Prostate gland (tissue), 2 donors: ENCODE measurements at regions not wholly inside any gene's neighbourhood (a gene's known extent, or its start where the extent isn't known, plus 50 kb on each side); places are given as distances from the start of the nearest gene placed in this dataset.

Experiments
- DNase-seq: peaks from one replicate; pipeline ENCODE4 v3.0.0-alpha.2; 2019; ENCODE audit warnings: low spot score
- H3K27ac ChIP-seq, 2 donors: fragments of 200-600 bp; sonication (generic); 2 replicates each; pipeline ENCODE4 v1.5.1; 2017 to 2019
- H3K27me3 ChIP-seq: fragments of 200-600 bp; sonication (generic); replicated peaks from 2 replicates; pipeline ENCODE4 v1.5.1; 2019; ENCODE audit not compliant: insufficient read depth
- H3K36me3 ChIP-seq, 2 donors: fragments of 200-600 bp; sonication (generic); 1 replicate in 1 of 2; 2 replicates in 1 of 2; pipeline versions ENCODE4 v1.5.1 to v1.8.1; 2017 to 2019
- H3K4me1 ChIP-seq: fragments of 200-600 bp; sonication (generic); replicated peaks from 2 replicates; pipeline ENCODE4 v1.5.1; 2019
- H3K4me3 ChIP-seq, 2 donors: fragments of 200-600 bp; sonication (generic); 2 replicates each; pipeline ENCODE4 v1.5.1; 2017 to 2019
- H3K9me3 ChIP-seq: fragments of 200-600 bp; sonication (generic); 2 replicates; pipeline ENCODE4 v1.5.1; 2017
- CTCF ChIP-seq, 4 experiments: fragments of 200-600 bp in 2 of 4; fragments of 450-650 bp in 2 of 4; sonication (generic) in 2 of 4; IDR thresholded peaks; 1 replicate in 3 of 4; 2 replicates in 1 of 4; pipeline ENCODE4 v1.5.1; 2016 to 2019; ENCODE audit warnings: antibody characterized with exemption in 4 of 4, mild to moderate bottlenecking in 2 of 4, moderate library complexity in 2 of 4
- POLR2A ChIP-seq: fragments of 450-650 bp; IDR thresholded peaks from one replicate; pipeline ENCODE4 v1.6.1; 2016; ENCODE audit warnings: antibody characterized with exemption, mild to moderate bottlenecking
- POLR2AphosphoS5 ChIP-seq: sonication (generic); formaldehyde crosslinking; IDR thresholded peaks from one replicate; pipeline ENCODE4 v1.6.1; 2017; ENCODE audit warnings: antibody characterized with exemption
- WGBS: methylation state at CpG from one replicate; pipeline ENCODE4 v1.1.5; 2018; 5-methylcytosine and 5-hydroxymethylcytosine counted together
- intact Hi-C: fragments of 100-400 bp; cut with DNase I; formaldehyde crosslinking; loops from one replicate; pipeline ENCODE4 v1.14.2; 2022

GRCh38 chrX:530726-531610 is 99.6 kb upstream of the SHOX start:
- H3K9me3 ChIP-seq, result no peaks in the 10 kb centered on the region
- no peaks in the 10 kb centered on the region for H3K27me3 ChIP-seq
- H3K4me3 ChIP-seq, result no peak overlapping the region
- DNase-seq, result no peak
- no peak overlapping the region for H3K27ac ChIP-seq
- H3K4me1 ChIP-seq, result no peaks in the 10 kb centered on the region
- intact Hi-C loops, result no loop called here
- TF ChIP-seq CTCF (IDR thresholded peaks at IDR 0.05) (no peak), POLR2AphosphoS5 (no peak), POLR2A (no peak)
- H3K36me3 ChIP-seq, result no peaks in the 10 kb centered on the region
- WGBS, result 56% methylated on average over 19 of the region's 19 CpGs

- Histone ChIP-seq H3K4me3 (no peak overlapping the region), H3K4me1 (no peaks in the 10 kb centered on the region), H3K27ac (no peak overlapping the region), H3K36me3 (no peaks in the 10 kb centered on the region), H3K9me3 (no peaks in the 10 kb centered on the region), H3K27me3 (no peaks in the 10 kb centered on the region)
- intact Hi-C loops, result no loop called here
- DNase-seq, result no peak
- TF ChIP-seq POLR2A, result no peak
- TF ChIP-seq CTCF (IDR thresholded peaks at IDR 0.05), result no peak
- no peak for TF ChIP-seq POLR2AphosphoS5
- 8% methylated on average over 6 of the region's 6 CpGs for WGBS
Observed at GRCh38 chrX:531611-531936, 99.0 kb upstream of the SHOX start.

- TF ChIP-seq CTCF (IDR thresholded peaks at IDR 0.05), result no peak
- DNase-seq, result no peak
Observed at GRCh38 chrX:534804-535203, 95.8 kb upstream of the SHOX start.

DNA sequence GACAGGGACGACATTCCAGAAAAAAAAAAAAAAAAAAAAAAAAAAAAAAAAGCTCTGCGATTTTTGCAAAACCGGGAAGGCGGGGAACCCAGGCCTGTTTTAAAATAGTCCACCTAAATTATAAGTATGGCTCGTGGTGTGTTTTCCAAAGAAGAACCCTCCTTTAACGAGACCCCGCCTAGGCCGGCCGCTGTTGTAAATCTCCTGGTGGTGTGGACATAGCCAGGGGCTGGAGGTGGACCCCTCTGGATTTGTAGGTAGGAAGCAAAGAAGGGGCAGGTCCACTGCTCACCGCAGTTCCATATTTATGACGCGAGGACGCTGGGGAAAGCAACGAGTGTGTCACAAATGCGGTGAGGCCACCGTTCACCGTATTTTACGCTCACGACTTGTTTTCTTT is 94.0 kb upstream of the SHOX start:
- 80% methylated on average over 19 of the region's 19 CpGs for WGBS
- Histone ChIP-seq H3K9me3 (no peaks in the 10 kb centered on the region), H3K4me1 (no peaks in the 10 kb centered on the region), H3K4me3 (no peak overlapping the region), H3K27me3 (no peaks in the 10 kb centered on the region), H3K36me3 (no peaks in the 10 kb centered on the region), H3K27ac (no peak overlapping the region)
- intact Hi-C loops, result no loop called here
- DNase-seq, result no peak
- no peak for TF ChIP-seq POLR2AphosphoS5
- TF ChIP-seq POLR2A, result no peak
- TF ChIP-seq CTCF (IDR thresholded peaks at IDR 0.05), result no peak

More at GRCh38 chrX:534804-535203, 95.8 kb upstream of the SHOX start:
- H3K4me3 ChIP-seq, result no peak overlapping the region
- intact Hi-C loops, result no loop called here
- H3K36me3 ChIP-seq, result no peaks in the 10 kb centered on the region
- H3K4me1 ChIP-seq, result no peaks in the 10 kb centered on the region
- no peaks in the 10 kb centered on the region for H3K27me3 ChIP-seq
- no peaks in the 10 kb centered on the region for H3K9me3 ChIP-seq
- H3K27ac ChIP-seq, result no peak overlapping the region

DNA sequence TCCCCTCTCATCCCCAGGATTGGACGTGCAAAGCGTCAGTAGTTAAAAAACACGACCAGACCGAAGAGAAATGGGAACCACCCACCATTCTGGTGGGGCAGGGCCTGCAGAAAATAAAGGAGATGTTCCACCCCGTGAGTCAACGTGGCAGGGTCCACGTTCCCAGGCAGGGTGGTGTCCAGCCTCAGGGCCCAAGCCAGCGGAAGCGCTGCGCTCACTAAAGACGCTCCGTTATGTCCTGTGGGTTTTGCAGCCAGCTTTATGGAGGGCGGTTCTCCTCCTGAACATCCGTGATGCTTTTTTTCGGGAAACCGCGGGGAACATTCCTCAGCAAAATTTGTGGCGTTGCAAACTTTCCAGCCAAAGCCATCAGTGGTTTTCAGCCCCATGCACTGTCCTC is 93.4 kb upstream of the SHOX start:
- Histone ChIP-seq H3K4me1 (no peaks in the 10 kb centered on the region), H3K4me3 (no peak overlapping the region), H3K9me3 (no peaks in the 10 kb centered on the region), H3K36me3 (no peaks in the 10 kb centered on the region), H3K27ac (no peak overlapping the region), H3K27me3 (no peaks in the 10 kb centered on the region)
- 89% methylated on average over 18 of the region's 18 CpGs for WGBS
- DNase-seq, result no peak
- TF ChIP-seq POLR2AphosphoS5 (no peak), POLR2A (no peak), CTCF (IDR thresholded peaks at IDR 0.05) (no peak)
- intact Hi-C loops, result no loop called here
